ENCODE measurements at regions not wholly inside any gene's neighbourhood (a gene's known extent, or its start where the extent isn't known, plus 50 kb on each side); places are given as distances from the start of the nearest gene placed in this dataset.

- Histone ChIP-seq H3K27me3 (ENCODE audit: control insufficient read depth, insufficient read depth, low read length) (no peaks in the 10 kb centered on the region), H3K9me3 (ENCODE audit: control insufficient read depth, insufficient read depth, low read length) (no peaks in the 10 kb centered on the region), H3K4me3 (ENCODE audit: low read depth, low read length) (no peak overlapping the region), H3K27ac (ENCODE audit: low read depth, low read length) (no peak overlapping the region)
- no peak for DNase-seq (ENCODE audit: low read depth, low spot score)
- ChIA-PET POLR2A (no interaction called here), CTCF (no interaction called here)
- no peak for TF ChIP-seq CTCF (IDR thresholded peaks at IDR 0.05; ENCODE audit: low read depth, low read length)
Measured at GRCh38 chr9:89892920-89893319, 288.1 kb downstream of the GADD45G start.

GRCh38 chr9:89893886-89894285 lies 289.1 kb downstream of the GADD45G start:
- CTCF ChIA-PET, result no interaction called here
- POLR2A ChIA-PET, result no interaction called here
- no peaks in the 10 kb centered on the region for H3K27me3 ChIP-seq (ENCODE audit: control insufficient read depth, insufficient read depth, low read length)
- no peak overlapping the region for H3K4me3 ChIP-seq (ENCODE audit: low read depth, low read length)
- DNase-seq (ENCODE audit: low read depth, low spot score), result no peak
- TF ChIP-seq CTCF (IDR thresholded peaks at IDR 0.05; ENCODE audit: low read depth, low read length), result no peak
- H3K27ac ChIP-seq (ENCODE audit: low read depth, low read length), result no peak overlapping the region
- no peaks in the 10 kb centered on the region for H3K9me3 ChIP-seq (ENCODE audit: control insufficient read depth, insufficient read depth, low read length)

DNA sequence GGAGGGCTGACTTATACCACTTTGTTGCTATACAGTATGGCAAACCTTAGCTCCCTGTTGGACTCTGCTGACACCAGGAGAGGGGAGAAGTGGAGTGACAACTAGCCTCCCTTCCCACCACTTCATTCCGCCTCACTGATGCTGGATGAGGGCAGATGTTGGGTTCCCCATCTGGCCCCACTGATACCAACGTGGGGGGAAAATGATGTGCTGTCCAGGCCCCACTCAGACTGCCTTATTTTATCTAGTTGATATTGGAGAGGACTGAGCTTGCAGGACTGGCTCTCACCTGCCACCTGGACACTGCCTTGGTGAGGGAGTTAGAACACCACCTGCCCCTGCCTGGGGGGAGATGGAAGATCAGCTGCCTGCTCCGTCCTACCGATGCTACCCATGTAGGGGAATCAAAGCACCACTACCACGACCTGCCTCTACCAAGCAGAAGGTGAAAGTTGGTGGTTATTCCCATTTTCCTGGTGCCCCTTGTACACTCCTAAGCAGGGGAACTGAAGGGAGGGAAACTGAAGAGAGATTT lies 292.1 kb downstream of the GADD45G start:
- Histone ChIP-seq H3K27me3 (ENCODE audit: control insufficient read depth, insufficient read depth, low read length) (no peaks in the 10 kb centered on the region), H3K4me3 (ENCODE audit: low read depth, low read length) (no peak overlapping the region), H3K27ac (ENCODE audit: low read depth, low read length) (no peak overlapping the region), H3K9me3 (ENCODE audit: control insufficient read depth, insufficient read depth, low read length) (no peaks in the 10 kb centered on the region)
- CTCF ChIA-PET, result no interaction called here
- POLR2A ChIA-PET, result no interaction called here
- no peak for TF ChIP-seq CTCF (IDR thresholded peaks at IDR 0.05; ENCODE audit: low read depth, low read length)
- DNase-seq (ENCODE audit: low read depth, low spot score), result no peak

GRCh38 chr9:89899573-89899972 lies 294.8 kb downstream of the GADD45G start:
- TF ChIP-seq CTCF (IDR thresholded peaks at IDR 0.05; ENCODE audit: low read depth, low read length), result no peak
- Histone ChIP-seq H3K27me3 (ENCODE audit: control insufficient read depth, insufficient read depth, low read length) (no peaks in the 10 kb centered on the region), H3K27ac (ENCODE audit: low read depth, low read length) (no peak overlapping the region), H3K9me3 (ENCODE audit: control insufficient read depth, insufficient read depth, low read length) (no peaks in the 10 kb centered on the region), H3K4me3 (ENCODE audit: low read depth, low read length) (no peak overlapping the region)
- ChIA-PET CTCF (no interaction called here), POLR2A (no interaction called here)
- DNase-seq (ENCODE audit: low read depth, low spot score), result no peak

DNA sequence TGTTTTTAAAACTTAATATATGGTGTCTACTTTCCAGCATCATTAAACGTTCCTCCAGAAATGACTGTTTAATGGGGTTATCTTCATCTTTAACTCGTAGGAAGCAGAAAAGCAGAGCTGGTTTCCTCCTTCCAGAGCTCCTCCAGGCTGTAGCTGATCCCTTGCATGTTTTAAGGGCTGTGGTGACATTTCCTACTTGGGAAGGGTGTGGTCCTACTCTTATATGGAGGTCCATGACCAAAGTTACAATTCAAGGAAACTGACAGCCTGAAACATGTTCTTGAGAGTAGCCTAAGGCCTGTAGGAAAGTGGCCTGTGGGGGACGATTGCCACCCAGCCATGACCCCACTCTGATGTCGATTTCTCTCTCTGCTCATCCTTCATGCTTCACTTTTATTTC lies 297.1 kb downstream of the GADD45G start:
- H3K9me3 ChIP-seq (ENCODE audit: control insufficient read depth, insufficient read depth, low read length), result no peaks in the 10 kb centered on the region
- peaks cover 3% of the 10 kb centered on the region for H3K27me3 ChIP-seq (ENCODE audit: control insufficient read depth, insufficient read depth, low read length)
- POLR2A ChIA-PET, result no interaction called here
- DNase-seq (ENCODE audit: low read depth, low spot score), result no peak
- H3K4me3 ChIP-seq (ENCODE audit: low read depth, low read length), result no peak overlapping the region
- H3K27ac ChIP-seq (ENCODE audit: low read depth, low read length), result no peak overlapping the region
- TF ChIP-seq CTCF (IDR thresholded peaks at IDR 0.05; ENCODE audit: low read depth, low read length), result no peak
- CTCF ChIA-PET, result interaction anchor here (0.7 kb wide), 1 partner anchor 1592 kb away, joined by 3 read pairs; no protein-coding TSS in a partner anchor

Data from AG04450 (cell line).